BJ (cell line): ENCODE measurements at regions not wholly inside any gene's neighbourhood (a gene's known extent, or its start where the extent isn't known, plus 50 kb on each side); places are given as distances from the start of the nearest gene placed in this dataset.

Source experiments
- CTCF ChIA-PET: fragments of 350-600 bp; formaldehyde crosslinking; extraction: SDS; loops from one replicate; lab custom pipeline; 2021; ENCODE audit warnings: antibody characterized with exemption, inconsistent platforms; lab: Yijun Ruan, JAX
- POLR2A ChIA-PET: fragments of 300-600 bp; sonication (Branson Sonifier 250); formaldehyde crosslinking; extraction: SDS; loops from one replicate; lab custom pipeline; 2021; ENCODE audit warnings: antibody characterized with exemption; lab: Charles Lee
- DNase-seq: peaks from one replicate; pipeline ENCODE4 v3.0.0-alpha.2; 2011; ENCODE audit warnings: low read depth
- H3K27me3 ChIP-seq: 2 replicates; pipeline ENCODE4 v1.6.0; 2011; ENCODE audit warnings: low read length; ENCODE audit not compliant: control insufficient read depth, insufficient read depth
- H3K36me3 ChIP-seq: 2 replicates; pipeline ENCODE4 v1.5.1; 2011; ENCODE audit warnings: low read length; ENCODE audit not compliant: control insufficient read depth, insufficient read depth
- H3K4me3 ChIP-seq: 2 replicates; pipeline ENCODE4 v1.5.1; 2011; ENCODE audit warnings: low read depth, mild to moderate bottlenecking, control low read depth, low read length
- TF ChIP-seq, protein P1 (sequence below): IDR thresholded peaks from 2 replicates; pipeline ENCODE4 v1.5.1; 2011; ENCODE audit warnings: low read depth, mild to moderate bottlenecking, control low read depth, inconsistent platforms, low read length, moderate library complexity; ENCODE audit not compliant: insufficient read depth

DNA sequence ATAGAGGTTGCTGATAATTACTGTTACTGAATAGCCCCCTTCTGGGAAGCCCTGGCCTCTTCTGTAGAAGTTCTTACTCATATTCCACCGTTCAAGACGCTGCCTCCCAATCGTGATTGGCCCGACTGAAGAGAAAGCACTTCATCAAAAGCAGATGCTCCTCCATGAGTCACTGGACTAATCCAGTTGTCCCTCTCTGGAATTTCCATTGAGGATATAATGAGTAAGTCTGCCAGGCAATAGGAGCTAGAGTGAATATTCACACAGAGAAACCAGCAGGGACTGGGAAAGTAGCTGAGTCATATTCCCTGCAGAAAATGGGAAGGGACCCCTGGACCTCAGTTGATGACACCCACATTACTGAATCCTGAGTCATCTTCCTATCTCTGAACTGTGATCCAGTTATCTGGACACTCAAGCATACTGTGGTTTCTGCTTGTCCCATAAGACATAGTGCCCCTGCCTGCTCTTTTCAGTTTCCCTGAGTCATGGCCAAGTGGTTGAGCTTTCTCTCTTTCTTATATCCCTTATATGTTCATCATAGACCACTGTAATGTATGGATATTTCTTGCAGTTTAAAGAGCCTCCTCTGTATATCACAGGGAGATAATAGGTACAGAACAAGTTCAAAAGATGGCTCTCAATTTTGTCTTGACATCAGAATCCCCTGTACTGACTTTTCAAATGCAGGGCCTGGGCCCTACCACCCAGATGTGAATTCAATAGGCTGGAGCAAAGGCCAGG is 151.2 kb upstream of the CDIN1 start:
- TF ChIP-seq, protein P1, sequence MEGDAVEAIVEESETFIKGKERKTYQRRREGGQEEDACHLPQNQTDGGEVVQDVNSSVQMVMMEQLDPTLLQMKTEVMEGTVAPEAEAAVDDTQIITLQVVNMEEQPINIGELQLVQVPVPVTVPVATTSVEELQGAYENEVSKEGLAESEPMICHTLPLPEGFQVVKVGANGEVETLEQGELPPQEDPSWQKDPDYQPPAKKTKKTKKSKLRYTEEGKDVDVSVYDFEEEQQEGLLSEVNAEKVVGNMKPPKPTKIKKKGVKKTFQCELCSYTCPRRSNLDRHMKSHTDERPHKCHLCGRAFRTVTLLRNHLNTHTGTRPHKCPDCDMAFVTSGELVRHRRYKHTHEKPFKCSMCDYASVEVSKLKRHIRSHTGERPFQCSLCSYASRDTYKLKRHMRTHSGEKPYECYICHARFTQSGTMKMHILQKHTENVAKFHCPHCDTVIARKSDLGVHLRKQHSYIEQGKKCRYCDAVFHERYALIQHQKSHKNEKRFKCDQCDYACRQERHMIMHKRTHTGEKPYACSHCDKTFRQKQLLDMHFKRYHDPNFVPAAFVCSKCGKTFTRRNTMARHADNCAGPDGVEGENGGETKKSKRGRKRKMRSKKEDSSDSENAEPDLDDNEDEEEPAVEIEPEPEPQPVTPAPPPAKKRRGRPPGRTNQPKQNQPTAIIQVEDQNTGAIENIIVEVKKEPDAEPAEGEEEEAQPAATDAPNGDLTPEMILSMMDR, result peak; percentile 13; the same call in 1 of the 2 replicates
- Histone ChIP-seq H3K36me3 (no peaks in the 10 kb centered on the region), H3K27me3 (no peaks in the 10 kb centered on the region), H3K4me3 (no peak overlapping the region)
- DNase-seq, result peak; percentile 99
- POLR2A ChIA-PET, result no interaction called here
- CTCF ChIA-PET, result no interaction called here

DNA sequence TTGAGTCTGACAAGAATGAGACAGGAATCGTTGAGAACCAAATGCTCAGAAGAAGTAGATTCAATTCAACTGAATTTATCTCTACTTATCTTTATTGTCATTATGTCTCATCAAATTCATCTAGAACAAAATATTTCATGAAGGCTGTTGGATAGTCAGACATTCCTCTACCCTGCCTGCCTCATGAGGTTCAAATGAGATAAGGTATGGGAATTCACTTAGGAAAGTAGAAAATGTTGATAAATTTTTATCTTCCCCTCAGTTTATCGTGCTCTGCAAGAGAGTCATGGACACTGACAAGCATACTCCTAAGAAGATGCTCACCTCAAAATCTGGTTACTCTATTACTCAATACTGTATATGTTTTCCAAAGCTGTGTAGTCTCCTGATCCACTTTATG is 149.7 kb upstream of the CDIN1 start:
- Histone ChIP-seq H3K27me3 (no peaks in the 10 kb centered on the region), H3K36me3 (no peaks in the 10 kb centered on the region), H3K4me3 (no peak overlapping the region)
- TF ChIP-seq, protein P1, result no peak
- ChIA-PET POLR2A (no interaction called here), CTCF (interaction anchor here (1.1 kb wide), 1 partner anchor 10 kb away, joined by 4 read pairs; no protein-coding TSS in a partner anchor)
- DNase-seq, result no peak

DNA sequence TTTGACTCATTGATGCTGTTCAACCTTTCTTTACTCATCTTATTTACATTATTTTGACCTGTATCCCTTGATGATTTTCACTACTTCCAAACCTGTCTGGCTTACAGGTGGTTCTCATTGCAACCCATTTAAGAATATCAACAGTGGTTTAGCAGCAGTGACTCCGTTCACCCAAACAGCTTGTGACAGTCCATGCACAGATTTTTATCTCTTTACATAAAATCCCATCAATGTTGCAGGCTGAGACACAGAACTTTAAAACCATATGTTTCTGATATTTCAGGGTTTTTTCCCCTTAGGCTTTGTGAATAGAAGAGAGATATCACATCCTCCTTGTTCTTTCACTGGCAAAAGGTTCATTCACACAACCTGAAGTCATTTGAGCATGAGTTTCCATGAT is 149.1 kb upstream of the CDIN1 start:
- TF ChIP-seq, protein P1, result no peak
- Histone ChIP-seq H3K4me3 (no peak overlapping the region), H3K36me3 (no peaks in the 10 kb centered on the region), H3K27me3 (no peaks in the 10 kb centered on the region)
- no peak for DNase-seq
- ChIA-PET POLR2A (no interaction called here), CTCF (interaction anchor here (1.1 kb wide), 1 partner anchor 11 kb away, joined by 4 read pairs; no protein-coding TSS in a partner anchor)

DNA sequence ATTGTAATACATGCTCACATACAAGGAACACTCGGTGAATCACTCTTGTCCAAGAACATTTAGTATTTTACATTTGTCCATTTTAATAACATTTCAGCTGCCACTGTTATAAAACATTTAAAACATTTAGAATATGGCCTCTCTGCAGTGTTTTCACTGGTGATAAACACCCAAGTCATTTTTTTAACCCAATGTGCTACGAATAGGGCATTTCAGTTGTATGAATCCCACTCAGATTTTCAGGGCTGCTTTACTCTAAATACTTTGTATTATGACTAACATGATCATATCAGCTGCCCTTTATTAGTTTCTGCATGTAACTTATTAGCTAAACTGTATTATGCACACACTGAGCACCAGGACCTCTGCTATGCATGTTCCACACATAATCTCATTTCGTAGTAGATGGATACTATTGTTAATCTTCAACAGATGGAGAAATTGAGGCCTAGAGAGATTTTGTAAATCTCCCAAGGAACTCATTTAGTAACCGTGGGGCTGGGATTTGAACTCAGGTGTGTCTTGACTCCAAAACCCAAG is 148.6 kb upstream of the CDIN1 start:
- Histone ChIP-seq H3K27me3 (no peaks in the 10 kb centered on the region), H3K36me3 (no peaks in the 10 kb centered on the region), H3K4me3 (no peak overlapping the region)
- no peak for DNase-seq
- POLR2A ChIA-PET, result interaction anchor here (0.7 kb wide), 1 partner anchor 67 kb away, joined by 3 read pairs; no protein-coding TSS in a partner anchor
- CTCF ChIA-PET, result no interaction called here
- TF ChIP-seq, protein P1, result no peak

DNA sequence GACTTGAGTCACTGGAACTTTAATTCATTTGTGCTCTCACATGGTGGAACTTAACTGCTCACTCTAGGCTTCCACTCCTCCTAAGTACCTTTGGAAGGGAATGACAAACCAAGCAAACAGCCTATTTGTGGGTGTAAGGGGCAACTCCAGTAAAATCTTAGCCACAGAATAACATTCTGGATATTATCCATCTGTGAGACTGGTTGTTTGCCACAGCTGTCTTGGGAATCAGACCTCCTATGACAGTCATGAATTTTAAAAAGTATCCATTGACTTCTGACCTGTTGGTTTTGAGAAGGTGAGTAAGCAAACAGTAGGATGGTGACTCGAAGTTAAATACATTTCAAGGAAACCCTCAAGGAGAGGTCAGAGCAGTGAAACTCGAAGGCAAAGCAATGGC is 147.3 kb upstream of the CDIN1 start:
- POLR2A ChIA-PET, result no interaction called here
- CTCF ChIA-PET, result interaction anchor here (0.6 to 1.0 kb wide), 2 partner anchors 8 to 17 kb away, joined by 3 read pairs; no protein-coding TSS in a partner anchor
- TF ChIP-seq, protein P1, result no peak
- Histone ChIP-seq H3K36me3 (no peaks in the 10 kb centered on the region), H3K27me3 (no peaks in the 10 kb centered on the region), H3K4me3 (no peak overlapping the region)
- DNase-seq, result peak; percentile 67
